ENCODE measurements at regions not wholly inside any gene's neighbourhood (a gene's known extent, or its start where the extent isn't known, plus 50 kb on each side); places are given as distances from the start of the nearest gene placed in this dataset.

DNA sequence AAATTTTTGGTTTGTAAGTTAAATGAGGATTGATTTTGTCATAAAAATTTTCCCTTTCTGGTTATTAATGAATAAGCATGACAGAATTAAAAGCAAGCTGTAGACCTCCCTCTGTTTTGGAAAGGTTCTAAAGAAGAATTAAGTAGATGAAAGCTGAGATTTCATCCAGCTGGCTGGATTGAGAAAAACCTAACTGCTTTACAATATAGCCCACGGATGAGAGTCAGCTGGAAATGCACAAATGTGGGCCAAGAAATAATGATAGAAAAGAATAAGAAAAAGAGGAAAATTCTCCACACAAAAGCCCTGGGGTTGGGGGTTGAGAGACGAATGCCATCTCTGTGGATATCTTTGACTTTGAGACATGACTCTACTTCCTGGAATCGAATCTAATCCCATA lies 631.6 kb downstream of the HDGFL1 start:
- Mint-ChIP-seq H3K36me3 (ENCODE audit: low read depth) (peaks cover under 1% of the 10 kb centered on the region), H3K27me3 (ENCODE audit: low read depth) (no peaks in the 10 kb centered on the region), H3K4me3 (no peak overlapping the region), H3K4me1 (no peaks in the 10 kb centered on the region), H3K9me3 (peaks cover 2% of the 10 kb centered on the region), H3K27ac (ENCODE audit: unreplicated experiment) (no peak overlapping the region)
- DNase-seq (ENCODE audit: low read depth, low spot score): no peak
- no peak for TF ChIP-seq CTCF (conservative IDR thresholded peaks at IDR 0.05)

- Mint-ChIP-seq H3K36me3 (ENCODE audit: low read depth) (peaks cover 3% of the 10 kb centered on the region), H3K9me3 (peaks cover 2% of the 10 kb centered on the region), H3K27ac (ENCODE audit: unreplicated experiment) (no peak overlapping the region), H3K4me1 (no peaks in the 10 kb centered on the region), H3K4me3 (no peak overlapping the region), H3K27me3 (ENCODE audit: low read depth) (no peaks in the 10 kb centered on the region)
- no peak for TF ChIP-seq CTCF (conservative IDR thresholded peaks at IDR 0.05)
- DNase-seq (ENCODE audit: low read depth, low spot score): no peak
Measured at GRCh38 chr6:23202207-23202606, 632.8 kb downstream of the HDGFL1 start.

DNA sequence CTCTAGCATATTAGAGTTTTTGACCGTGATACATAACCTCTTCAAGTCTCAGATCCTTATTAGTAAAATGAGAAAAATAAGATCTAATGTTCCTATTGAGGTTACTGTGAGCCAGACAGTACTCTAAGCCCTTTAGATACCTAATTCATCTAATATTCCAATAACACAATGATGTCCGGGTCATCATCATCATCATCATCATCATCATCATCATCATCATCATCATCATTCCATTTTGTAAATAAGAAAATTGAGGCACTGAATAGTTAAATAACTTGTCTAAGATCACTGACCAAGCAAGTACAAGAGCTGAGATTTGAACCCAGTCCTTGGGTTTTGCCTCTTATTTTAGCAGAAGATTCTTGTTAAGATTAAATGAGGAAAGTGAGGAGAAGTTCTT lies 643.0 kb downstream of the HDGFL1 start:
- Mint-ChIP-seq H3K9me3 (peaks cover 29% of the 10 kb centered on the region), H3K36me3 (ENCODE audit: low read depth) (peaks cover 15% of the 10 kb centered on the region), H3K4me1 (no peaks in the 10 kb centered on the region), H3K27ac (ENCODE audit: unreplicated experiment) (no peak overlapping the region), H3K4me3 (no peak overlapping the region), H3K27me3 (ENCODE audit: low read depth) (no peaks in the 10 kb centered on the region)
- DNase-seq (ENCODE audit: low read depth, low spot score): no peak
- TF ChIP-seq CTCF (conservative IDR thresholded peaks at IDR 0.05): no peak

DNA sequence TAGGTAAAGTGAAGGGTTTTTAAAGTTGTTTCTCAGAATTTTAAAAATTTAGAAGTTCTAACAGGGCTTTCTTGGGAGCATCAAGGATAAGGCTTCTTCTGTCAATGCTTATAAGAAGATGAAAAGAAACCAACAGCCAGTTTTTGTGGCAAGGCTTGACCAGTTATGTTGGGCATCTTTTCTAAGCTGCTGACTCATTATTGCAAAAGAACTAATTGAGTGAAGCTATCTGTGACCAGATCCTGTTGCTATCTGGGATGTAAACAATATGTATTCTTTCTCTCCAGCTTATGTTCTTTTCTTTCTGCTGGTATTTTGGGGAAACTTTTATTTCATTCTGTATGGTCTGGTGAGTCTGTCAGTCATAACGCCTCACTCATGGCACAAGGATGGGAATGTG lies 643.8 kb downstream of the HDGFL1 start:
- no peak for DNase-seq (ENCODE audit: low read depth, low spot score)

GRCh38 chr6:23213651-23214050 lies 644.3 kb downstream of the HDGFL1 start:
- Mint-ChIP-seq H3K27ac (ENCODE audit: unreplicated experiment) (no peak overlapping the region), H3K4me3 (no peak overlapping the region), H3K27me3 (ENCODE audit: low read depth) (no peaks in the 10 kb centered on the region), H3K36me3 (ENCODE audit: low read depth) (peaks cover 5% of the 10 kb centered on the region), H3K9me3 (peaks cover 20% of the 10 kb centered on the region), H3K4me1 (peaks cover 5% of the 10 kb centered on the region)
- no peak for DNase-seq (ENCODE audit: low read depth, low spot score)
- no peak for TF ChIP-seq CTCF (conservative IDR thresholded peaks at IDR 0.05)

More for the DNA sequence above, 643.8 kb downstream of the HDGFL1 start:
- Mint-ChIP-seq H3K36me3 (ENCODE audit: low read depth) (peaks cover 10% of the 10 kb centered on the region), H3K27ac (ENCODE audit: unreplicated experiment) (no peak overlapping the region), H3K4me3 (no peak overlapping the region), H3K4me1 (no peaks in the 10 kb centered on the region), H3K27me3 (ENCODE audit: low read depth) (no peaks in the 10 kb centered on the region), H3K9me3 (peaks cover 25% of the 10 kb centered on the region)
- no peak for TF ChIP-seq CTCF (conservative IDR thresholded peaks at IDR 0.05)

GRCh38 chr6:23218751-23219150 lies 649.4 kb downstream of the HDGFL1 start:
- Mint-ChIP-seq H3K9me3 (peaks cover 3% of the 10 kb centered on the region), H3K36me3 (ENCODE audit: low read depth) (peaks cover 2% of the 10 kb centered on the region), H3K27me3 (ENCODE audit: low read depth) (no peaks in the 10 kb centered on the region), H3K4me3 (no peak overlapping the region), H3K4me1 (peaks cover 12% of the 10 kb centered on the region), H3K27ac (ENCODE audit: unreplicated experiment) (no peak overlapping the region)
- no peak for DNase-seq (ENCODE audit: low read depth, low spot score)
- no peak for TF ChIP-seq CTCF (conservative IDR thresholded peaks at IDR 0.05)
